Hematopoietic multipotent progenitor cell treated with erythropoietin and hydrocortisone succinate and interleukin-3 and kit ligand, for 15 days (in vitro differentiated cells): ENCODE measurements at regions not wholly inside any gene's neighbourhood (a gene's known extent, or its start where the extent isn't known, plus 50 kb on each side); places are given as distances from the start of the nearest gene placed in this dataset.

Experiments used
- DNase-seq: peaks from one replicate; pipeline ENCODE4 v3.0.0-alpha.2; 2015; ENCODE audit warnings: low spot score

GRCh38 chr14:42378880-42379279 lies 772.2 kb downstream of the LRFN5 start:
- DNase-seq = no peak

- DNase-seq = no peak
Measured at GRCh38 chr14:42378274-42378673, 771.6 kb downstream of the LRFN5 start.

- no peak for DNase-seq
Measured at GRCh38 chr14:42374332-42374731, 767.7 kb downstream of the LRFN5 start.

GRCh38 chr14:42370056-42370455 lies 763.4 kb downstream of the LRFN5 start:
- no peak for DNase-seq

GRCh38 chr14:42368234-42368633 lies 761.6 kb downstream of the LRFN5 start:
- no peak for DNase-seq

GRCh38 chr14:42353315-42353714 lies 746.6 kb downstream of the LRFN5 start:
- DNase-seq = no peak

GRCh38 chr14:42335918-42336317 lies 729.2 kb downstream of the LRFN5 start:
- no peak for DNase-seq

GRCh38 chr14:42334931-42335330 lies 728.3 kb downstream of the LRFN5 start:
- no peak for DNase-seq

GRCh38 chr14:42323426-42323825 lies 716.8 kb downstream of the LRFN5 start:
- DNase-seq = no peak

- no peak for DNase-seq
Measured at GRCh38 chr14:42322531-42323284, 716.0 kb downstream of the LRFN5 start.

GRCh38 chr14:42319996-42320395 lies 713.3 kb downstream of the LRFN5 start:
- no peak for DNase-seq

- no peak for DNase-seq
Measured at GRCh38 chr14:42316693-42317092, 710.0 kb downstream of the LRFN5 start.

- DNase-seq = no peak
Measured at GRCh38 chr14:42311876-42312275, 705.2 kb downstream of the LRFN5 start.

- no peak for DNase-seq
Measured at GRCh38 chr14:42307239-42307825, 700.7 kb downstream of the LRFN5 start.

- no peak for DNase-seq
Measured at GRCh38 chr14:42299692-42300091, 693.0 kb downstream of the LRFN5 start.

- DNase-seq = no peak
Measured at GRCh38 chr14:42293180-42293579, 686.5 kb downstream of the LRFN5 start.

- no peak for DNase-seq
Measured at GRCh38 chr14:42277840-42278239, 671.2 kb downstream of the LRFN5 start.

- DNase-seq = no peak
Measured at GRCh38 chr14:42269234-42269633, 662.6 kb downstream of the LRFN5 start.

GRCh38 chr14:42248131-42248530 lies 641.5 kb downstream of the LRFN5 start:
- DNase-seq = no peak

GRCh38 chr14:42241101-42241500 lies 634.4 kb downstream of the LRFN5 start:
- no peak for DNase-seq

- no peak for DNase-seq
Measured at GRCh38 chr14:42229976-42230375, 623.3 kb downstream of the LRFN5 start.

GRCh38 chr14:42229294-42229693 lies 622.6 kb downstream of the LRFN5 start:
- no peak for DNase-seq

GRCh38 chr14:42228611-42229010 lies 621.9 kb downstream of the LRFN5 start:
- no peak for DNase-seq
